HG03520 (cell line): ENCODE measurements at regions not wholly inside any gene's neighbourhood (a gene's known extent, or its start where the extent isn't known, plus 50 kb on each side); places are given as distances from the start of the nearest gene placed in this dataset.

Experiments
- ATAC-seq: cut with Tn5 transposase; IDR thresholded peaks from one replicate; pipeline ENCODE4 v1.9.1; 2021; ENCODE audit warnings: mild to moderate bottlenecking, moderate library complexity; ENCODE audit not compliant: unreplicated experiment

GRCh38 chr13:106680796-106681472, 113.0 kb upstream of the ARGLU1 start:
- no peak for ATAC-seq

- ATAC-seq: no peak
Observed at GRCh38 chr13:106678646-106679418, 110.9 kb upstream of the ARGLU1 start.

- ATAC-seq: no peak
Observed at GRCh38 chr13:106675311-106675710, 107.4 kb upstream of the ARGLU1 start.

GRCh38 chr13:106660746-106661625, 93.0 kb upstream of the ARGLU1 start:
- no peak for ATAC-seq

DNA sequence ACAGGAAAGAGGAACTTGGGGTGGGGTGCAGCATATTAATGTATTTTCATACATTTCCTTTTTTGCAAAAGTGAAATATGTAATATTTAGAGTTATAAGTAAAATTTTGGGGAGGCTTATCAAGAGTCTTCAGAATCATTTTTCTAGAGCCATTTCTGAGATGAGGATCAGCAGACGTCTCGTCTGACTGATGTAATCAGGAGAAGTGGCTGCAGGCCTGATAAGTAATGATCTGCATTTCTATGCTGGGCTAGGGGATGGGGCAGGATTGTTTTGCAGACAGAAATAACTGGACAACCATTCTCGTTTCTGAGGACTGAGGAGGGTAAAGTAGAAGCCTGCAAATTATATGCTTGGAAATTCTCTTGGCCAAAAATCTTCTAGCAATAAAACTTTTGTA, 89.2 kb upstream of the ARGLU1 start:
- ATAC-seq: no peak

GRCh38 chr13:106656186-106656585, 88.2 kb upstream of the ARGLU1 start:
- no peak for ATAC-seq

GRCh38 chr13:106651442-106651841, 83.5 kb upstream of the ARGLU1 start:
- ATAC-seq: no peak

- no peak for ATAC-seq
Observed at GRCh38 chr13:106650690-106651205, 82.8 kb upstream of the ARGLU1 start.

DNA sequence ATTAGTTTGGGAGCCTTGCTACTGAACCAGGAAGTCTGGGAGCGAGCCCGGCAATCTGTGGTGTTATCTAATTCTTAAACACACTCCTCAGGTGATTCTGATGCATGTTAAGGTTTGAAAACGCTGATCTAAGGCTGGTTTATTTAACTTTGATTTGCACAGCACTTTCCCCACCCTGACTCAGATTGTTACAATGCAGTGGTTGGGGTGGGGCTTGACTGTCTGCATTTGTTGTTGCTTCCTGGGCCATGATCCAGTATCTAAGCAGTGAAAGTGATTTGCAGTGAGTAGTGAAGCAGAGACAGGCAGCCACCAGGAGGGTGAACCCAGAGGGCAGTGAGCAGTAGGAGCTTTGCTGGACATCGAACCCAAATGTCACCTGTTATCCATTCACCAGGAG, 81.6 kb upstream of the ARGLU1 start:
- ATAC-seq: no peak

DNA sequence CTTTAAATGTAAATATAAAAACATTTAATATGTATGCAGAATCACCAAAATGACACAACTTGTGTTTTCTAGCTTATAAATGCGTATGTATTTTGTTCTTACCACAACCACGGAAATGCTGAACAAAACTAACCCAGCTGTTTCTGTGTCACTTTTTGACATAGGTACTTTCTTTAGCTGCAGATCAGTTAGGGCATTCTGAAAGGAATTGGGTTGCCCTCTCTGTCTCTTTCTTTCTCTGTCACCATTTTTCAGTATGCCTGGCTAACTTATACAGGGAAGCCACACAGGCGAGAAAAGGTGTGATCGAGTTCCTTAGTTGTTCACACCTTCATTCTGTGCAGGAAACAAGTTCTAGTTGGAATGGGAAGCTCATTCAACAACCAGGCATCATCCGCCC, 72.6 kb upstream of the ARGLU1 start:
- ATAC-seq: no peak

GRCh38 chr13:106637519-106637918, 69.6 kb upstream of the ARGLU1 start:
- no peak for ATAC-seq

DNA sequence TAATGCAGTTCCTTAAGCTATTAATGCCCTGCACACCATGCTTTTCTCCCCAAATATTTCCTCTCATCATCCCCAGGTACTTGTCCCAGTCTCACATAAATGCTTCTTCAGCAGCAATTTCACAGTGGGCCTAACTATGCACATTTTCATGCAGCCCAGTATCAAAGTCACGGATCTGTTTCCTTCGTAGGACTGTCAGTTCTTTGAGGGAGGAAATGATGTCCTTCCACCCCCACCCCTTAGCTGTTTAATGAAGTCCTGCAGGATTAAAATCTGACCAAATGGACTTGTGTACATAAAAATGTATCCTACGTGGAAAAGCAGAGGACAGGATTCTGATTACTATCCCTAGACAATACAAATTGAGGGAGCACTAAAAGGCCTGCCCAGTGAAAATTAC, 68.6 kb upstream of the ARGLU1 start:
- no peak for ATAC-seq

- ATAC-seq: no peak
Observed at GRCh38 chr13:106635616-106636015, 67.7 kb upstream of the ARGLU1 start.

DNA sequence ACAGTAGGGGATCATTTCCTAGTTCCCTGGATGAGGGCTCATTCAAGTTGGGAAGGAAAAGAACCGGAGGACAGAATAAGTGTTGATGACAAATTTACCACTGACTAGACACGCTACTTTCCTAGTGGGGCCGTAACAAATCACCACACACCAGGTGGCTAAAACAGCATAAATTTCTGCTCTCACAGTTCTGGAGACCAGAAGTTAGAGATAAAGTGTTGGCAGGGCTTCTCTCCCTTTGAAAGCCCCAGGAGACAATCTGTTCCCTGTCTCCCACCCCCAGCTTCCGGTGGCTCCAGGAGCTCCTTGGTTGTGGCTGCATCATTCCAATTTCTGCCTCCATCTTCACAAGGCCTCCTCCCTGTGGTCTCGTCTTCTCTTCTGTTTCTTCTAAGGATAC, 65.4 kb upstream of the ARGLU1 start:
- no peak for ATAC-seq

DNA sequence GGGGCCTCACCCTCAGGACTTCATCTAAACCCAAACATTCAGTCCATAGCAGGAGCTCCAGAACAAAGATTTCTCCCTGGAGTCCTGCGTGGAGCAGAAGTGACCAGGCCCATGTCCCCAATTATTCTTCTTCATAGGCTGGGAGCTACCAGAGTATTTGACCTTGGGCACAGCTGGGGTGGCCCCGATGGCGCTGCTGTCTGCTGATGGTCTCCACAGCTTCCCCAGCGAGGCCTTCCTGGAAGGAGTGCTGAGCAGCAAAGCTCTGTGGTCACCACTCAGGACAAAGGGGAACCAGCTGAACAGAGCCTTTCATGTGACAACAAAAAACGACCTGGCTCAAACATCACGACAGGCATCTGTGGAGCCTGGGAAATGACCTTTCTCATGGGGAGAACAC, 62.7 kb upstream of the ARGLU1 start:
- ATAC-seq: no peak

DNA sequence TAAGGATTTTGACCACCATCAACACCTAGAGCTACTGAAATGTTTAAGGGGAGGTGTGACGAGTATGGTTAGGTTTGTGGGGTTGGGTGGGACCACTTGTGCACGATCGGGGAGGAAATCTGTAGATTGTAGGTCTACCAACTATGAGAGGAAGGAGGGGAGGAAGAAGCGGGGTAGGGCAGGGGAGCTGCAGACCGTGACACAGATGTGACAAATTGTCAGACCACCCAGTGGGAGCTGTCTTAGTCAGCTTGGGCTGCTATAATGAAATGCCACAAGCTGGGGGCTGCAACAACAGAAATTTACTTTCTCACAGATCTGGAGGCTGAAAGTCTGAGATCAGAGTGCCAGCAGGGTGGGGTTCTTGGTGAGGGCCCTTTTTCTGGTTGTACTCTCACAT, 62.2 kb upstream of the ARGLU1 start:
- ATAC-seq: no peak

DNA sequence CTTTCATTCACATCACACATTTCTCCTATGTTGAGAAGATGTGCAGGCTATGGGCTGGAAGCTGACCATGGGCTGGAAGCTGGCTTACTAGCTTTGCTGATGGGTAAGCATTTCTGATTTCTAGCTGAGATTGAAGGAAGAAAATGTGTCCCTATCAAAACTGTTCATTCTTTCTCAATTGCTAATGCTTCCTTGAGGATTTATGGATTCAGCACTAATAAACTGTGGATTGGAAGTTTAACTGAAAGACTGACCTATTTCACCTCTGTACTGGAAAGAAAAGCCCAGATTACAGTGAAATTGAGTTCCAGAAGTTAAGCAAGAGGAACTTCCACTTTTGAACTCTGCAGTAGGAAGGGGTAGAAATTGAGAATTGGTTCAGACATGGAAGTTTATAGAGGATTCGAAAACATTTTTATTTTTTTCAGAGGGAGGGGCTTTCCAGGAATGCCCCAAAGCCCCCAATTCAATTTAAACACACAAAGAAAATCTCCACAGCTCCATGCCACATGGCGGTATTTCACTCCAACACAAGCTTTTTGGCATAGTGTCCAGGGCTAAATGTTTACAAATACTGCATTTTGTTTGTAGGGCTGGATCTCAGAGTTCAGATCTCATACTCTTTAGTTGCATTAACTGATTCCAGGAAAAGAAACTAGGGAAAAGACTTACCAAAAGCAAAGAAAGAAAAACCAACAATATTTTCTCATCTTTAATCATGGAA, 61.2 kb upstream of the ARGLU1 start:
- ATAC-seq: no peak

GRCh38 chr13:106626473-106626872, 58.5 kb upstream of the ARGLU1 start:
- ATAC-seq: no peak

DNA sequence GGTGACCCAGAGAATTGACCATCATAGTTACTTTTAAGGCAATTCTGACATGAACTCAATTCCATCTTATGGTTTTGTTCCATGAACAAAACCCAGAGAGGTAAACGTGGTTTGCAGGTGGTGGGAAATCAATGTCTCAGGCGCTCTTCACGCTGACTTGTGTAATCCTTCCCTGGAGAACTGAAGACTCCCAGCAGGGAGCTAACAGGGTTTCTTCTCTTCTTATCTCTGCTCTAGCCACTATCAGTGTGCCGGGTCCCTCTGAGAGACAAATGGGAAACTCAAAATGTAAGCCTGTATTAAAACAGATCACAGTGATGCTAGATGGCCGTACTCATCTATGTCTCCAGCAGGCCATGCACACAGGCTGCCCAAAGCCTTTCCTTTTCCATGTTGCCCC, 57.6 kb upstream of the ARGLU1 start:
- ATAC-seq: no peak

DNA sequence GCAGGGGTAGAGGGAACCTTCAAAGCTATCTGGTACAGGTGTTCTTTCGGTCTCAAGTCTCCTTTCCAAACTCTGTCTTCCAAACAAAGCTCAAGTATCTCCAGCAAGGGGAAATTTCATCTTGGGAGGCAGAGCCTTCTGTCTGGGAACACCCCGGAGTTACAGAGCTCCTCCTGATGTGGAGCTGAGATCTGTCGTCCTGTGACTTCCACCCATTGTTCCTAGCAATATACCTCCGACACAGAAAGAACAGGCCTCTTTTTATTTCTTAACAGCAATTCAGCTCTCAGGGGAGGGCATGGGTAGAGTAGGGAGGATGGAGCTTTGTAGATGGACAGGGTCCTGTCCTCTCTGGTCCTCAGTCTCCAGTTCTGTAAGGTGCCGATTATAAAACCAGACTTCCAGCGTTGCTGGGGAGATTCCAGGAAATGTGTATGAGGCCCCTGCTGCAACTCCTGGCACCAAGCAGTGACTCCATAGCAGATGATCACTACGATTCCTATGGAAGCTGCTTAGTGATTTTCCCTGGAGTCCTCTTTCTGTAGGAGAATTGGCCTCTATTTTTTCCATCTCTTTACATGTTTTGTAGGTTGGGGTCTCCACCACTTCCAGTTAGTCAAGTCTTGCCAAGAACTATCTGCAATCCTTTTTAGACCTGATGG, 56.0 kb upstream of the ARGLU1 start:
- no peak for ATAC-seq
